WTC11 (cell line): ENCODE measurements at regions not wholly inside any gene's neighbourhood (a gene's known extent, or its start where the extent isn't known, plus 50 kb on each side); places are given as distances from the start of the nearest gene placed in this dataset.

Experiments used
- ATAC-seq: fragments of 200-7000 bp; cut with Tn5 transposase; 2 replicates; pipeline ENCODE4 v1.10.0; 2021; ENCODE audit warnings: mild to moderate bottlenecking, moderate library complexity
- CTCF ChIA-PET: fragments of 300-600 bp; sonication (Branson Sonifier 250); formaldehyde crosslinking; loops from one replicate; lab custom pipeline; 2021; ENCODE audit warnings: antibody characterized with exemption; lab: Charles Lee
- POLR2A ChIA-PET: fragments of 350-600 bp; sonication (Branson Sonifier 250); formaldehyde crosslinking; loops from one replicate; lab custom pipeline; 2021; ENCODE audit warnings: antibody characterized with exemption; lab: Charles Lee
- DNase-seq: peaks from one replicate; pipeline ENCODE4 v3.0.0; 2021; ENCODE audit warnings: low spot score
- H3K27ac Mint-ChIP-seq: 2 replicates; pipeline ENCODE4 v1.8.0; 2021; ENCODE audit warnings: mixed read lengths
- H3K27me3 Mint-ChIP-seq: 2 replicates; pipeline ENCODE4 v1.8.0; 2021; ENCODE audit warnings: low read depth, mild to moderate bottlenecking, moderate library complexity, mixed read lengths
- H3K36me3 Mint-ChIP-seq: 2 replicates; pipeline ENCODE4 v1.8.0; 2021; ENCODE audit warnings: mixed read lengths
- H3K4me1 Mint-ChIP-seq: 2 replicates; pipeline ENCODE4 v1.8.0; 2022; ENCODE audit warnings: mixed read lengths
- H3K4me3 Mint-ChIP-seq: 2 replicates; pipeline ENCODE4 v1.8.0; 2021; ENCODE audit warnings: mild to moderate bottlenecking, moderate library complexity, mixed read lengths
- H3K9me3 Mint-ChIP-seq: 2 replicates; pipeline ENCODE4 v1.8.0; 2021; ENCODE audit warnings: mixed read lengths
- CBFB ChIP-seq: sonication (generic); formaldehyde crosslinking; IDR thresholded peaks from 2 replicates; pipeline ENCODE4 v1.8.1; 2022; ENCODE audit warnings: mild to moderate bottlenecking, low read depth, missing genetic modification reagents
- EMX1 ChIP-seq: fragments of 250-450 bp; sonication (Bioruptor Pico); IDR thresholded peaks from 2 replicates; pipeline ENCODE4 v1.8.0; 2021; ENCODE audit warnings: mild to moderate bottlenecking
- FOXK1 ChIP-seq: sonication (generic); formaldehyde crosslinking; IDR thresholded peaks from 2 replicates; pipeline ENCODE4 v1.8.0; 2022; ENCODE audit warnings: mild to moderate bottlenecking, moderate library complexity, missing genetic modification reagents
- FOXP1 ChIP-seq: sonication (generic); formaldehyde crosslinking; IDR thresholded peaks from 2 replicates; pipeline ENCODE4 v1.8.0; 2022; ENCODE audit warnings: missing genetic modification reagents, mild to moderate bottlenecking, moderate library complexity, borderline replicate concordance
- IRF2 ChIP-seq: sonication (generic); formaldehyde crosslinking; IDR thresholded peaks from 2 replicates; pipeline ENCODE4 v1.8.0; 2022; ENCODE audit warnings: low read depth, missing genetic modification reagents, borderline replicate concordance
- JAZF1 ChIP-seq: fragments of 250-450 bp; sonication (Bioruptor Pico); IDR thresholded peaks from 2 replicates; pipeline ENCODE4 v1.9.0; 2021; ENCODE audit warnings: moderate library complexity, mild to moderate bottlenecking, inconsistent platforms
- NR1H2 ChIP-seq: sonication (generic); formaldehyde crosslinking; IDR thresholded peaks from 2 replicates; pipeline ENCODE4 v1.9.0; 2021; ENCODE audit warnings: mild to moderate bottlenecking, moderate library complexity, missing genetic modification reagents
- NR3C1 ChIP-seq: sonication (generic); formaldehyde crosslinking; conservative IDR thresholded peaks from 2 replicates; pipeline ENCODE4 v1.8.1; 2023; ENCODE audit warnings: low read depth, mild to moderate bottlenecking, missing genetic modification reagents
- PRDM15 ChIP-seq: sonication (generic); formaldehyde crosslinking; IDR thresholded peaks from 2 replicates; pipeline ENCODE4 v1.8.0; 2022; ENCODE audit warnings: missing genetic modification reagents
- RORB ChIP-seq: fragments of 250-450 bp; sonication (Bioruptor Pico); IDR thresholded peaks from 2 replicates; pipeline ENCODE4 v1.9.0; 2021; ENCODE audit warnings: mild to moderate bottlenecking
- SMAD3 ChIP-seq: sonication (generic); formaldehyde crosslinking; IDR thresholded peaks from 2 replicates; pipeline ENCODE4 v1.8.0; 2022; ENCODE audit warnings: missing genetic modification reagents, mild to moderate bottlenecking, borderline replicate concordance
- STAT6 ChIP-seq: sonication (generic); formaldehyde crosslinking; conservative IDR thresholded peaks from 2 replicates; pipeline ENCODE4 v1.8.1; 2023; ENCODE audit warnings: mild to moderate bottlenecking, low read depth, missing genetic modification reagents, moderate library complexity
- TCF7 ChIP-seq: sonication (generic); formaldehyde crosslinking; IDR thresholded peaks from 2 replicates; pipeline ENCODE4 v1.8.0; 2022; ENCODE audit warnings: mild to moderate bottlenecking, low read depth, missing genetic modification reagents, moderate library complexity
- ZBTB21 ChIP-seq: sonication (generic); formaldehyde crosslinking; IDR thresholded peaks from 2 replicates; pipeline ENCODE4 v1.8.1; 2023; ENCODE audit warnings: mild to moderate bottlenecking, missing genetic modification reagents, borderline replicate concordance
- ZNF232 ChIP-seq: sonication (generic); formaldehyde crosslinking; IDR thresholded peaks from 2 replicates; pipeline ENCODE4 v1.8.0; 2022; ENCODE audit warnings: mild to moderate bottlenecking, missing genetic modification reagents
- ZNF317 ChIP-seq: sonication (generic); formaldehyde crosslinking; IDR thresholded peaks from 2 replicates; pipeline ENCODE4 v1.8.1; 2023; ENCODE audit warnings: low read depth, mild to moderate bottlenecking, moderate library complexity, missing genetic modification reagents, borderline replicate concordance
- TF ChIP-seq, protein P1 (sequence below): sonication (generic); formaldehyde crosslinking; IDR thresholded peaks from 2 replicates; pipeline ENCODE4 v1.8.0; 2023; ENCODE audit warnings: mild to moderate bottlenecking, missing genetic modification reagents

- no peaks in the 10 kb centered on the region for H3K4me1 Mint-ChIP-seq
- H3K4me3 Mint-ChIP-seq, result no peak overlapping the region
- H3K9me3 Mint-ChIP-seq, result no peaks in the 10 kb centered on the region
- ATAC-seq (no peak), DNase-seq (no peak)
- H3K36me3 Mint-ChIP-seq, result no peaks in the 10 kb centered on the region
- CTCF ChIA-PET, result no interaction called here
- POLR2A ChIA-PET, result no interaction called here
- TF ChIP-seq, protein P1, sequence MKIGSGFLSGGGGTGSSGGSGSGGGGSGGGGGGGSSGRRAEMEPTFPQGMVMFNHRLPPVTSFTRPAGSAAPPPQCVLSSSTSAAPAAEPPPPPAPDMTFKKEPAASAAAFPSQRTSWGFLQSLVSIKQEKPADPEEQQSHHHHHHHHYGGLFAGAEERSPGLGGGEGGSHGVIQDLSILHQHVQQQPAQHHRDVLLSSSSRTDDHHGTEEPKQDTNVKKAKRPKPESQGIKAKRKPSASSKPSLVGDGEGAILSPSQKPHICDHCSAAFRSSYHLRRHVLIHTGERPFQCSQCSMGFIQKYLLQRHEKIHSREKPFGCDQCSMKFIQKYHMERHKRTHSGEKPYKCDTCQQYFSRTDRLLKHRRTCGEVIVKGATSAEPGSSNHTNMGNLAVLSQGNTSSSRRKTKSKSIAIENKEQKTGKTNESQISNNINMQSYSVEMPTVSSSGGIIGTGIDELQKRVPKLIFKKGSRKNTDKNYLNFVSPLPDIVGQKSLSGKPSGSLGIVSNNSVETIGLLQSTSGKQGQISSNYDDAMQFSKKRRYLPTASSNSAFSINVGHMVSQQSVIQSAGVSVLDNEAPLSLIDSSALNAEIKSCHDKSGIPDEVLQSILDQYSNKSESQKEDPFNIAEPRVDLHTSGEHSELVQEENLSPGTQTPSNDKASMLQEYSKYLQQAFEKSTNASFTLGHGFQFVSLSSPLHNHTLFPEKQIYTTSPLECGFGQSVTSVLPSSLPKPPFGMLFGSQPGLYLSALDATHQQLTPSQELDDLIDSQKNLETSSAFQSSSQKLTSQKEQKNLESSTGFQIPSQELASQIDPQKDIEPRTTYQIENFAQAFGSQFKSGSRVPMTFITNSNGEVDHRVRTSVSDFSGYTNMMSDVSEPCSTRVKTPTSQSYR (CRISPR knock-in tag), result no peak
- no peak for TF ChIP-seq ZBTB21 (CRISPR knock-in tag)
- TF ChIP-seq SMAD3 (CRISPR knock-in tag), result no peak
- no peaks in the 10 kb centered on the region for H3K27me3 Mint-ChIP-seq
- H3K27ac Mint-ChIP-seq, result no peak overlapping the region
Measured at GRCh38 chr10:50972591-50972990, 87.2 kb upstream of the A1CF start.

- no peaks in the 10 kb centered on the region for H3K36me3 Mint-ChIP-seq
- TF ChIP-seq IRF2 (CRISPR knock-in tag) (no peak), FOXP1 (no peak), RORB (CRISPR knock-in tag) (no peak), STAT6 (no peak), ZNF317 (no peak), PRDM15 (CRISPR knock-in tag) (no peak), FOXK1 (CRISPR knock-in tag) (no peak), NR1H2 (no peak), JAZF1 (CRISPR knock-in tag) (no peak), EMX1 (CRISPR knock-in tag) (no peak), ZNF232 (no peak), TCF7 (no peak), NR3C1 (CRISPR knock-in tag) (no peak), CBFB (no peak)
- H3K27me3 Mint-ChIP-seq, result no peaks in the 10 kb centered on the region
- no peak for ATAC-seq
- H3K27ac Mint-ChIP-seq, result no peak overlapping the region
- H3K9me3 Mint-ChIP-seq, result no peaks in the 10 kb centered on the region
- no peak overlapping the region for H3K4me3 Mint-ChIP-seq
- no peaks in the 10 kb centered on the region for H3K4me1 Mint-ChIP-seq
- no peak for DNase-seq
- ChIA-PET POLR2A (no interaction called here), CTCF (no interaction called here)
Measured at GRCh38 chr10:50981385-50981784, 92.9 kb upstream of the PRKG1 start.
